T-helper 17 cell (primary cell): ENCODE measurements at regions not wholly inside any gene's neighbourhood (a gene's known extent, or its start where the extent isn't known, plus 50 kb on each side); places are given as distances from the start of the nearest gene placed in this dataset.
"Not testable (repeated sequence)": the region's sequence is repeated elsewhere in the genome, so short reads cannot be mapped to it uniquely, and the experiment has no call there.

Source experiments
- ATAC-seq: fragments of 150-1000 bp; cut with Tn5 transposase; 2 replicates; pipeline ENCODE4 v1.10.0; 2021; ENCODE audit warnings: mild to moderate bottlenecking, moderate library complexity
- DNase-seq, 3 donors: peaks; one replicate each; pipeline versions ENCODE4 v3.0.0 to v3.0.0-alpha.2; 2020 to 2021
- H3K9me3 ChIP-seq: one replicate; pipeline ENCODE4 v1.7.0; 2013; ENCODE audit warnings: low read length, mild to moderate bottlenecking; ENCODE audit not compliant: control insufficient read depth, poor library complexity, severe bottlenecking
- H3K27ac Mint-ChIP-seq: one replicate; pipeline ENCODE4 v1.8.0; 2022; ENCODE audit warnings: mild to moderate bottlenecking, moderate library complexity, mixed read lengths
- H3K27me3 Mint-ChIP-seq: one replicate; pipeline ENCODE4 v1.8.0; 2022; ENCODE audit warnings: mixed read lengths
- H3K36me3 Mint-ChIP-seq: one replicate; pipeline ENCODE4 v1.8.0; 2022; ENCODE audit warnings: low read depth, mixed read lengths
- H3K4me1 Mint-ChIP-seq: one replicate; pipeline ENCODE4 v1.8.0; 2022; ENCODE audit warnings: mild to moderate bottlenecking, mixed read lengths
- H3K4me3 Mint-ChIP-seq: one replicate; pipeline ENCODE4 v1.8.0; 2022; ENCODE audit warnings: mild to moderate bottlenecking, moderate library complexity, mixed read lengths

DNA sequence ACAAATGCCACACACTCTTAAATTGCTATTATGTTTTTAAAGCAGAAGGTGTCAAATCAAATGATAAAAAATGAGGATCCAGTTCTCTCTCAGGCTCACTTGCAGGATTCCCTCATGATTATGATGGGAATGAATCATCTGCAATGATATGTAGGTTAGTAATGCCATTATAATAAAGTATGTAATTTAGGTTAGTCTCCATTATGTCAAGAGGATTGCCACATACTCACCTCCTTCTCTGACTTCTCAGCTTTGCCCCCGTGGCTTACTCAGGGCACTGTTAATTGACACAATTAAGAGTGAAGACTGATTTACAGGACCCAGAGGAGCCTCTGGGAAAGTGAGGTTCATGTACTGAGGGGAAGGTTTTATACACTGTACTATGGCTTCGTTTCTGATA is 591.7 kb upstream of the NRSN1 start:
- no peak for DNase-seq
- ATAC-seq, result no peak
- no peaks in the 10 kb centered on the region for H3K9me3 ChIP-seq
- H3K27ac Mint-ChIP-seq, result no peak overlapping the region
- no peaks in the 10 kb centered on the region for H3K4me1 Mint-ChIP-seq
- H3K4me3 Mint-ChIP-seq, result no peak overlapping the region
- no peaks in the 10 kb centered on the region for H3K36me3 Mint-ChIP-seq
- no peaks in the 10 kb centered on the region for H3K27me3 Mint-ChIP-seq

DNA sequence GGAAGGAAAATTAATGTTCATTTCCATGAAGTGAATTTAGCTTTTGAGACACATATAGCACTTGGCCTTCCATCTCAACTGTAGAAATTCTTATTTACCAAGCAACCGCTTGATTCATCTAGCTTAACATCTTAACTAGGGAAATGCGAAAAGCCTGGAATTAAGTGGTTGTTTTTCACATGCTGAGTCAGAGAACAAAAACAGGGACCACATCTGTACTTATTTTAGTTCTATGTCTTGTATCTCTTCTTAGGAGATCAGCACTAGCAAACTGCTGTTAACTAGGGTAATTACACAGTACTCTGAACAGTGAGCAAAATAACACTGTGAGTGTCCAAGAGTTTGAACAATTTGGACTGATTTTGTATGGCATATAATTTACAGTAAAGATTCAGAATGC is 590.9 kb upstream of the NRSN1 start:
- Mint-ChIP-seq H3K27me3 (no peaks in the 10 kb centered on the region), H3K27ac (no peak overlapping the region), H3K4me3 (no peak overlapping the region), H3K36me3 (no peaks in the 10 kb centered on the region), H3K4me1 (no peaks in the 10 kb centered on the region)
- no peaks in the 10 kb centered on the region for H3K9me3 ChIP-seq
- ATAC-seq (no peak), DNase-seq (no peak)

DNA sequence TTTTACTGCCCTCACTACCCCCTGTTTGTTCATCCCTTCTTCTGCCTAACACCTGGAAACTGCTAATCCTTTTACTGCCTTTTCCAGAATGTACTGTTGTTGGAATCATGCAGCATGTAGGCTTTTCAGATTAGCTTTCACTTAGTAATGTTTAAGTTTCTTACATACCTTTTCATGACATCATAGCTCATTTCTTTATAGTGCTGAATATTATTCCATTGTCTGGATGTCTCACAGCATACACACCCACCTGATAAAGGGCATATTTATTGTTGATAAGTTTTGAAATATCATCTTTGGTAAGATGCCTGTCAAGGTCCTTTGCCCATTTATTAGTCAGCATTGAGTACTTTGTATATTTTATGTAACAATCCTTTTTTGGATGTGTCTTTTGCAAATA is 588.2 kb upstream of the NRSN1 start:
- H3K4me3 Mint-ChIP-seq, result no peak overlapping the region
- ATAC-seq, result no peak
- H3K27ac Mint-ChIP-seq, result no peak overlapping the region
- no peaks in the 10 kb centered on the region for H3K9me3 ChIP-seq
- no peaks in the 10 kb centered on the region for H3K4me1 Mint-ChIP-seq
- H3K27me3 Mint-ChIP-seq, result no peaks in the 10 kb centered on the region
- H3K36me3 Mint-ChIP-seq, result no peaks in the 10 kb centered on the region
- no peak for DNase-seq

DNA sequence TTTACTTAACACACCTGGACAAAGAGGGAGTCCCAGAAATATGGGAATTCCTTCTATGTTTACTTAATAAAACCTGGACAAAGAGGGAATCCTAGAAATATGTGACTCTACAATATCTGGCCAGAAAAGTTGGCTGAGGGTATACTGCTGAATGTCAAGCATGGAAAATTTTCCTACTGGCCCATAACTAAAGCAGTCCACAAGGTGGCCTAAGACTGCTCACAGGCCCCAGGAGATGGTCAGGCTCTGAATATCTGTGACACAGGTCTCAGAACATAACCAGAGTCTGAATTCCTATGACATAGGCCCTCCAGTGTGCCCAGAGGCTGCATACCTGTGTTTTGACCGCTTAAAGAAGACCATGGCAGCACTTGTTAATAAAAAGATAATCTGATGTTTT is 578.2 kb upstream of the NRSN1 start:
- no peak for DNase-seq
- ATAC-seq, result no peak
- Mint-ChIP-seq H3K36me3 (no peaks in the 10 kb centered on the region), H3K4me3 (no peak overlapping the region), H3K27me3 (no peaks in the 10 kb centered on the region), H3K4me1 (no peaks in the 10 kb centered on the region), H3K27ac (no peak overlapping the region)
- no peaks in the 10 kb centered on the region for H3K9me3 ChIP-seq

DNA sequence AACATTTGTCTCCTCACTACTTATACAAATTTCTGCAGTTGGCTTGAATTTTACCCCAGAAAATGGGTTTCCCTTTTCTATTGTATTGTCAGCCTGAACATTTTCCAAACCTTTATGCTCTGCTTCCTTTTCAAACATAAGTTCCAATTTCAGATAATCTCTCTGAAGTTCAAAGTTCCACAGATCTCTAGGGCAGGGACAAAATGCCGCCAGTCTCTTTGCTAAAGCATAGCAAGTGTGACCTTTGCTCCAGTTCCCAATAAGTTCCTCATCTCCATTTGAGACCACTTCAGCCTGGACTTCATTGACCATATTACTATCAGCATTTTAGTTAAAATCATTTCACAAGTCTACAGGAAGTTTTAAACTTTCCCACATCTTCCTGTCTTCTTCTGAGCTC is 571.1 kb upstream of the NRSN1 start:
- H3K4me3 Mint-ChIP-seq, H3K4me1 Mint-ChIP-seq, H3K27me3 Mint-ChIP-seq, DNase-seq, H3K27ac Mint-ChIP-seq, H3K9me3 ChIP-seq, H3K36me3 Mint-ChIP-seq, ATAC-seq: not testable (repeated sequence)

DNA sequence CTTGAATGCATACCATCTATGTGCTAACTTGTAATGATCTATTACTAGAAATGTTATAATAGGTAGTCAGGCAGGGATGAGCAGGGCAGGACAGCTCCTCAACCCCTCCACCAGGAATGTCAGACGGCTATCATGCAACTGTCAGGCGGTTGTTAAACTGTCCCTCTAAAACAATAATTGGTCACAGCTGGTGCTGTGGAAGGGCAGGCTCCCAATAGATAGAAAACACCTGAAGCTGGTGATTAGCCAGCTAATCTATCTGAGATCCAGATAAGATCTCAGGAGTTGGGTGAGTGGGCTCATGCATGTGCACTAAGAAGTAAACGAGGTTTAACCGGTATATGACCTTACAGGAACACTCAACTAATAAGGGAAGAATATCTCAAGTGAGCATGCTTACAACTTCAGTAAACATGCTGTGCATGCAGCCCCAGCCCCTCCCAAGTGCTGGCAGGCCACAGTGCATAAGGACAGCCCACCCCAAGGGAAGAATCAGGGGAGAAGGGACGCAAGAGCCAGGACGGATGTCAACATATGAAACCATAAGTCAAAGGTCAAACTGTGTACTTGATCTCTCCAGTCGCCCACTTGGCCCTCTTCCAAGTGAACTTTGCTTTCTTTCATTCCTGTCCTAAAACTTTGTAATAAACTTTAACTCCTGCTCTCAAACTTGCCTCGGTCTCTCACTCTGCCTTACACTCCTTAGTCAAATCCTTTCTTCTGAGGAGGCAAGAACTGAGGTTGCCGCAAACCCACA is 566.2 kb upstream of the NRSN1 start:
- no peak overlapping the region for H3K27ac Mint-ChIP-seq
- no peaks in the 10 kb centered on the region for H3K27me3 Mint-ChIP-seq
- H3K4me1 Mint-ChIP-seq, result no peaks in the 10 kb centered on the region
- ATAC-seq (no peak), DNase-seq (no peak)
- no peak overlapping the region for H3K4me3 Mint-ChIP-seq
- H3K9me3 ChIP-seq, result no peaks in the 10 kb centered on the region
- no peaks in the 10 kb centered on the region for H3K36me3 Mint-ChIP-seq

DNA sequence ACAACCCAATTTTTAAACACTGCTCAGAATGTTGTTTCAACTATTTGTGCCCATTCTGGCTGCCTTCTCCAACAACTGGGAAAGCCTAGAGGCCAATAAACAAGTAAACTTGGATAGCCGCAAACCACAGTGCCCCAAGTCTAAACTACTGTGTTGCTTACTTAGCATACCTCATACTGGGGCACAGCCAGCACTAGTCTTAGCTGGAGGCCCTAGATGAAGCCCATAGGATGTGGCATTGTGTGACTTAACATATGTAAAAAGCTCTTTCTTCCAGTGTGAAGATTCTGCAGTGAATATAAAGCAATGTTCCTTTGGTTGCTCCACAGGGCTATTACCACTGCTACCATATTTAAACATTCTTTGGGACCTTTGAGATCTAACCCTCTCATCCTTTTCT is 564.3 kb upstream of the NRSN1 start:
- ATAC-seq, result no peak
- Mint-ChIP-seq H3K27me3 (no peaks in the 10 kb centered on the region), H3K36me3 (no peaks in the 10 kb centered on the region), H3K4me3 (no peak overlapping the region), H3K27ac (no peak overlapping the region), H3K4me1 (no peaks in the 10 kb centered on the region)
- DNase-seq, result no peak
- H3K9me3 ChIP-seq, result no peaks in the 10 kb centered on the region

DNA sequence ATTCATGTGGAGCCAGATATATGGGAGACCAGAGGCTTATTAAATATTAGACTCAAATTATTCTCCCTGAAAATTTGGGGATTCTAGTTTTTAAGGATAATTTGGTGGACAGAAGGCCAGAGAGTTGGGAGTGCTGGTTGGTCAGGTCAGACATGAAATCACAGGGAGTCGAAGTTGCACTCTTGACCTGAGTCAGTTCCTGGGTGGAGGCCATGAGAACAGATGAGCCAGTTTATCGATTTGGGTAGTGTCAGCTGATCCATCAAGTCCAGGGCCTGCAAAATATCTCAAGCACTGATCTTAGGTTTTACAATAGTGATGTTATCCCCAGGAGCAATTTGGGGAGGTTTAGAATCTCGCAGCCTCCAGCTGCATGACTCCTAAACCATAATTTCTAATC is 563.5 kb upstream of the NRSN1 start:
- no peak for DNase-seq
- ATAC-seq, result no peak
- H3K9me3 ChIP-seq, result no peaks in the 10 kb centered on the region
- Mint-ChIP-seq H3K27me3 (no peaks in the 10 kb centered on the region), H3K4me3 (no peak overlapping the region), H3K27ac (no peak overlapping the region), H3K36me3 (no peaks in the 10 kb centered on the region), H3K4me1 (no peaks in the 10 kb centered on the region)

DNA sequence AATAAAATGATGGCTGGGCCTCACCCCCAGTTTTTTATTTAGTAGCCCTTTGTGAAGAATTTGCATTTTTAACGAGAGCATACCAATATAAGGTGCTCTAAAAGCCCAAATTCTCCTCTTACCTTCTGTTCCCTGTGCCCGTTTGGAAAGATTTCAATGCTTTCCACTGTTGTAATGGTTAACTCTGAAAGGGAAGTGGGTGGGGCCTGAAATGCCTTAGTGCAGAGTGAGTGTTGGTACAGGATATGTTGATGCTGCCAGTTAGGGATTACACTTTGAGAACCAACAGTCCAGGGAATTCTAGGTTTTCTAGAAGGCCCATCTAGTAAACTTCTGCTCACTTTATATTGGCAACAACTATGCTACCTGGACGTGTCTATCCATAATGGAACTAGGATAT is 562.7 kb upstream of the NRSN1 start:
- Mint-ChIP-seq H3K27me3 (no peaks in the 10 kb centered on the region), H3K4me3 (no peak overlapping the region), H3K4me1 (no peaks in the 10 kb centered on the region), H3K27ac (no peak overlapping the region), H3K36me3 (no peaks in the 10 kb centered on the region)
- DNase-seq, result no peak
- H3K9me3 ChIP-seq, result no peaks in the 10 kb centered on the region
- no peak for ATAC-seq

DNA sequence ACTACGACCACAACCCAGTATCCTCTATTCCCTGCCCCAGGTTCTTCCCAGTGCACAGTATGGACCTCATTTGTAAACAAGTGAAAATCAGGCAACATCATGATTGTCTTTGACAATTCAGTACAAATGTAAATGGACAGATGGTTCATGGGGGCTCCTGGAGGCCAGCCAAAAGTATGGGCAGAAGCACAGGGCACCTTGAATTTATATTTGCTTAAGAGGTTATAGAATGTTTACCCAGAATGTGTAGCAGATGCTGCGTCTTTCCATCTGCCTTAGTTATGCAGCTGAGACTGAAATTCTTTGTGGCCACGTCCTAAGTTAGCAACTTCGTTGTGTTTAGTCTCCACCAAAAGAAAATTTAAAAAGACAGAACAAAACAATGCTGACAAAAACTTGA is 559.6 kb upstream of the NRSN1 start:
- no peaks in the 10 kb centered on the region for H3K9me3 ChIP-seq
- H3K27ac Mint-ChIP-seq, result no peak overlapping the region
- H3K36me3 Mint-ChIP-seq, result no peaks in the 10 kb centered on the region
- H3K4me3 Mint-ChIP-seq, result no peak overlapping the region
- H3K4me1 Mint-ChIP-seq, result no peaks in the 10 kb centered on the region
- DNase-seq (no peak), ATAC-seq (no peak)
- H3K27me3 Mint-ChIP-seq, result no peaks in the 10 kb centered on the region

DNA sequence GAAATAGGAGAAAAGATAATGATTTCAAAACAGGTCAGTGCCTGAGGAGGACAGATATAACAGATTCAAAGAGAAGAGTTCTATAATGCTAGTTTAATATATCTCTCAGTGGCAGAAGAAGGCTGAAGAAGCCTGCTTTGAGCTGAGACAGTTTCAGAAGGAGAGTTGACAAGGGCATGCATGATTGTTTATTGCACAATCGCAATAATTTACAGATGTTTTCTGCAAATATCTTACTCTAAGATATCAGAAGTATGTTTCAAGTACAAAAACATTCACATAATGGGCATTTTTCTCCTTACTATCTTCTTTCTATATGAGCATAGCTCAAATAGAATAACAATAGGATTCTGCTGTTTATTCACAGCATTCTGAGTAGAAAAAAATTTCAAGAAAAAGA is 557.7 kb upstream of the NRSN1 start:
- no peaks in the 10 kb centered on the region for H3K36me3 Mint-ChIP-seq
- no peaks in the 10 kb centered on the region for H3K9me3 ChIP-seq
- no peaks in the 10 kb centered on the region for H3K27me3 Mint-ChIP-seq
- DNase-seq, result no peak
- H3K27ac Mint-ChIP-seq, result no peak overlapping the region
- no peak overlapping the region for H3K4me3 Mint-ChIP-seq
- no peak for ATAC-seq
- no peaks in the 10 kb centered on the region for H3K4me1 Mint-ChIP-seq

DNA sequence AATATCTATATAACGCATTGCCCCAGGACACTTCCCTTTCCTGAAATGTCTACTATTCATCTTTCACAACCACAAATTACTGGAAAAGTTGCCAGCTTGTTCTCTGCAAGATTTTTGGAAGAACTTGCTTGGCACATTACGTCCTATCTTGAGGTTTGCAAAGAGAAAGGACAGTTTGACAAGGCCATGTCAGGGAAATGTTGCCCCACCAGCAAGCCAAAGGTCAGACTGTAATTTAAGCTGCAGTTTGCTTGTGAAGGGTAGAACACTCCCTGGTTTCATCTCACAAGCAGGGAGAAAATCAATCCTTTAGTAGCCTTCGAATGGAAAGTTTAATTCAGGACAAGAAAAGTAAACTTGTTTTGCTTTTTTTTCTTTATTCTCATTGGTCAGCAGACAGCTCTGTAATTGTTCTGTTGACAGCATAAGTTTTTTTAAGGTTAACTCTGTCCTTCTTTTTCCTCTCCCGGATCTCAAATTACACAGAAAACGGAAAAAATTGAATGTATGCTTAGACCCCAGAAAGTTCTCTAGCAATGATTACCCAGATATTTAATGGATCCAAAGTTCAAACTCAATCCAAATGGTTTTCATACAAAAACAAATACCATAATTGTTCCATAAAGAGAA is 541.8 kb upstream of the NRSN1 start:
- no peak for ATAC-seq
- H3K4me1 Mint-ChIP-seq, result no peaks in the 10 kb centered on the region

DNA sequence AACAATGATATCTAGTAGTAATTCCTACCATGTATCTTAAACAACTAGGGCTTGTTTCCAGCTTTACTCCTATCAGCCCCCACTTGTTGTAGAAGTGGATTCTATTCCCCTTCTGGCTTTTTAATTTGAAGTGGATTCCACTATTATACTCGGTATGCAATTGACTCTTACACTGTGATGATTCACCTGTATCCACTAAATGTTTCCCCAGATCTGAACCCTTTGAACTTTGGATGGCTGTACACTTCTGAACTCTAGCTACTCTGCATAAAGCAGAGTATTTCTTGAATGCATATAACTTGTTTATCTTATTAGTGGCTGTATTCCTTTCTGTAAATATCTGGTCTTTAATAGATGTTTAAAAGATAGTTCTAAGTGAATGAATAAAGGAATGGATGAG is 538.4 kb upstream of the NRSN1 start:
- no peak overlapping the region for H3K27ac Mint-ChIP-seq
- no peaks in the 10 kb centered on the region for H3K9me3 ChIP-seq
- no peaks in the 10 kb centered on the region for H3K27me3 Mint-ChIP-seq
- DNase-seq (no peak), ATAC-seq (no peak)
- no peak overlapping the region for H3K4me3 Mint-ChIP-seq
- H3K36me3 Mint-ChIP-seq, result no peaks in the 10 kb centered on the region
- H3K4me1 Mint-ChIP-seq, result no peaks in the 10 kb centered on the region

More for the DNA sequence above, 541.8 kb upstream of the NRSN1 start:
- DNase-seq, result no peak
- no peak overlapping the region for H3K27ac Mint-ChIP-seq
- H3K9me3 ChIP-seq, result no peaks in the 10 kb centered on the region
- H3K36me3 Mint-ChIP-seq, result no peaks in the 10 kb centered on the region
- H3K4me3 Mint-ChIP-seq, result no peak overlapping the region
- H3K27me3 Mint-ChIP-seq, result no peaks in the 10 kb centered on the region

DNA sequence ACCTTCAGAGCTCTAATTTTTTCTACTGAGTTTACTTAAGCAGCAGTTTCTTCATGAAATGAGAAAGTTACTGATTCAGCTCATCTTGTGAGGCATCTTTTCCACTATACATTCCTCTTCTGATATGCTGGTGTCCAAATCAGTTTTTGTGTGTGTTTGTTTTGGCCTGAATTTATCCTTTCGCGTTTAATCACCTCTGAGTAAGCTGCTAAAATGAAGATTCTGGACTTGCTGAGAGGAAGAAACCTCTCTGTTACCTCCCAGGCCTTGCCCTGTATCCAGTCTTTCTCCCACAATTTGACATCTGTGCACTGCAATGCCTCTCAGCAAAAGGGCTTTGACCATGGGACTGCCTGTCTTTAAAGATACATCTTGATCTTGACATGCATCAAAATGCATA is 536.2 kb upstream of the NRSN1 start:
- H3K4me3 Mint-ChIP-seq, result no peak overlapping the region
- H3K9me3 ChIP-seq, result no peaks in the 10 kb centered on the region
- H3K27me3 Mint-ChIP-seq, result no peaks in the 10 kb centered on the region
- ATAC-seq (no peak), DNase-seq (no peak)
- no peak overlapping the region for H3K27ac Mint-ChIP-seq
- H3K4me1 Mint-ChIP-seq, result no peaks in the 10 kb centered on the region
- no peaks in the 10 kb centered on the region for H3K36me3 Mint-ChIP-seq
